GM12878 (cell line): ENCODE measurements at regions not wholly inside any gene's neighbourhood (a gene's known extent, or its start where the extent isn't known, plus 50 kb on each side); places are given as distances from the start of the nearest gene placed in this dataset.

Experiments used
- GATAD2B ChIP-seq: fragments of 450-650 bp; conservative IDR thresholded peaks from 2 replicates; pipeline ENCODE4 v1.6.1; 2017; ENCODE audit warnings: low read depth, mild to moderate bottlenecking, moderate library complexity
- HDAC2 ChIP-seq: fragments of 200-600 bp; sonication (generic); IDR thresholded peaks from 2 replicates; pipeline ENCODE4 v1.6.1; 2017
- IKZF1 ChIP-seq: fragments of 450-650 bp; conservative IDR thresholded peaks from 2 replicates; pipeline ENCODE4 v1.6.1; 2017; ENCODE audit warnings: antibody characterized with exemption, mild to moderate bottlenecking
- KAT2A ChIP-seq: conservative IDR thresholded peaks from 2 replicates; pipeline ENCODE4 v1.6.1; 2011; ENCODE audit warnings: low read depth, low read length; ENCODE audit not compliant: control insufficient read depth
- NR2C2 ChIP-seq: IDR thresholded peaks from 2 replicates; pipeline ENCODE4 v1.6.1; 2011; ENCODE audit warnings: borderline replicate concordance, low read depth; ENCODE audit not compliant: control insufficient read depth, insufficient read length
- NRF1 ChIP-seq: conservative IDR thresholded peaks from 2 replicates; pipeline ENCODE4 v1.6.1; 2011; ENCODE audit warnings: mild to moderate bottlenecking, low read depth, low read length, improper control_type of control experiment
- PAX8 ChIP-seq: fragments of 450-650 bp; IDR thresholded peaks from 2 replicates; pipeline ENCODE4 v1.6.1; 2017; ENCODE audit warnings: mild to moderate bottlenecking, moderate library complexity
- PBX3 ChIP-seq: IDR thresholded peaks from 2 replicates; pipeline ENCODE4 v1.6.1; 2011; ENCODE audit warnings: mild to moderate bottlenecking, low read depth, low read length, moderate library complexity; ENCODE audit not compliant: insufficient replicate concordance
- STAT1 ChIP-seq: fragments of 450-650 bp; conservative IDR thresholded peaks from 2 replicates; pipeline ENCODE4 v1.6.1; 2014; ENCODE audit warnings: antibody characterized with exemption, mild to moderate bottlenecking
- ZNF207 ChIP-seq: fragments of 450-650 bp; IDR thresholded peaks from 2 replicates; pipeline ENCODE4 v1.6.1; 2014; ENCODE audit warnings: antibody characterized with exemption, mild to moderate bottlenecking, borderline replicate concordance
- ZNF217 ChIP-seq: fragments of 450-650 bp; IDR thresholded peaks from 2 replicates; pipeline ENCODE4 v1.6.1; 2017; ENCODE audit warnings: antibody characterized with exemption, mild to moderate bottlenecking
- ZNF384 ChIP-seq: IDR thresholded peaks from 2 replicates; pipeline ENCODE4 v1.6.1; 2012; ENCODE audit warnings: low read depth, mild to moderate bottlenecking, low read length, improper control_type of control experiment, borderline replicate concordance
- TF ChIP-seq, protein P1 (sequence below): IDR thresholded peaks from 2 replicates; pipeline ENCODE4 v1.6.1; 2012; ENCODE audit warnings: improper control_type of control experiment, low read depth, low read length; ENCODE audit not compliant: insufficient replicate concordance
- TF ChIP-seq, protein P2 (sequence below): fragments of 450-650 bp; formaldehyde crosslinking; IDR thresholded peaks from 2 replicates; pipeline ENCODE4 v1.4.0; 2022; ENCODE audit warnings: mild to moderate bottlenecking, moderate library complexity
- TF ChIP-seq, protein P3 (sequence below): fragments of 450-650 bp; IDR thresholded peaks from 2 replicates; pipeline ENCODE4 v1.6.1; 2017; ENCODE audit warnings: mild to moderate bottlenecking, low read depth, inconsistent platforms; ENCODE audit not compliant: poor library complexity, severe bottlenecking

GRCh38 chr20:39479196-39479810 lies 517.2 kb downstream of the DHX35 start (continued):
- TF ChIP-seq, protein P1, sequence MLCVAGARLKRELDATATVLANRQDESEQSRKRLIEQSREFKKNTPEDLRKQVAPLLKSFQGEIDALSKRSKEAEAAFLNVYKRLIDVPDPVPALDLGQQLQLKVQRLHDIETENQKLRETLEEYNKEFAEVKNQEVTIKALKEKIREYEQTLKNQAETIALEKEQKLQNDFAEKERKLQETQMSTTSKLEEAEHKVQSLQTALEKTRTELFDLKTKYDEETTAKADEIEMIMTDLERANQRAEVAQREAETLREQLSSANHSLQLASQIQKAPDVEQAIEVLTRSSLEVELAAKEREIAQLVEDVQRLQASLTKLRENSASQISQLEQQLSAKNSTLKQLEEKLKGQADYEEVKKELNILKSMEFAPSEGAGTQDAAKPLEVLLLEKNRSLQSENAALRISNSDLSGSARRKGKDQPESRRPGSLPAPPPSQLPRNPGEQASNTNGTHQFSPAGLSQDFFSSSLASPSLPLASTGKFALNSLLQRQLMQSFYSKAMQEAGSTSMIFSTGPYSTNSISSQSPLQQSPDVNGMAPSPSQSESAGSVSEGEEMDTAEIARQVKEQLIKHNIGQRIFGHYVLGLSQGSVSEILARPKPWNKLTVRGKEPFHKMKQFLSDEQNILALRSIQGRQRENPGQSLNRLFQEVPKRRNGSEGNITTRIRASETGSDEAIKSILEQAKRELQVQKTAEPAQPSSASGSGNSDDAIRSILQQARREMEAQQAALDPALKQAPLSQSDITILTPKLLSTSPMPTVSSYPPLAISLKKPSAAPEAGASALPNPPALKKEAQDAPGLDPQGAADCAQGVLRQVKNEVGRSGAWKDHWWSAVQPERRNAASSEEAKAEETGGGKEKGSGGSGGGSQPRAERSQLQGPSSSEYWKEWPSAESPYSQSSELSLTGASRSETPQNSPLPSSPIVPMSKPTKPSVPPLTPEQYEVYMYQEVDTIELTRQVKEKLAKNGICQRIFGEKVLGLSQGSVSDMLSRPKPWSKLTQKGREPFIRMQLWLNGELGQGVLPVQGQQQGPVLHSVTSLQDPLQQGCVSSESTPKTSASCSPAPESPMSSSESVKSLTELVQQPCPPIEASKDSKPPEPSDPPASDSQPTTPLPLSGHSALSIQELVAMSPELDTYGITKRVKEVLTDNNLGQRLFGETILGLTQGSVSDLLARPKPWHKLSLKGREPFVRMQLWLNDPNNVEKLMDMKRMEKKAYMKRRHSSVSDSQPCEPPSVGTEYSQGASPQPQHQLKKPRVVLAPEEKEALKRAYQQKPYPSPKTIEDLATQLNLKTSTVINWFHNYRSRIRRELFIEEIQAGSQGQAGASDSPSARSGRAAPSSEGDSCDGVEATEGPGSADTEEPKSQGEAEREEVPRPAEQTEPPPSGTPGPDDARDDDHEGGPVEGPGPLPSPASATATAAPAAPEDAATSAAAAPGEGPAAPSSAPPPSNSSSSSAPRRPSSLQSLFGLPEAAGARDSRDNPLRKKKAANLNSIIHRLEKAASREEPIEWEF, result no peak
- TF ChIP-seq ZNF207 (no peak), IKZF1 (no peak), KAT2A (no peak), NRF1 (no peak), GATAD2B (no peak), ZNF384 (no peak), PAX8 (no peak), HDAC2 (no peak), ZNF217 (no peak), PBX3 (no peak), STAT1 (no peak), NR2C2 (no peak)
- TF ChIP-seq, protein P2, sequence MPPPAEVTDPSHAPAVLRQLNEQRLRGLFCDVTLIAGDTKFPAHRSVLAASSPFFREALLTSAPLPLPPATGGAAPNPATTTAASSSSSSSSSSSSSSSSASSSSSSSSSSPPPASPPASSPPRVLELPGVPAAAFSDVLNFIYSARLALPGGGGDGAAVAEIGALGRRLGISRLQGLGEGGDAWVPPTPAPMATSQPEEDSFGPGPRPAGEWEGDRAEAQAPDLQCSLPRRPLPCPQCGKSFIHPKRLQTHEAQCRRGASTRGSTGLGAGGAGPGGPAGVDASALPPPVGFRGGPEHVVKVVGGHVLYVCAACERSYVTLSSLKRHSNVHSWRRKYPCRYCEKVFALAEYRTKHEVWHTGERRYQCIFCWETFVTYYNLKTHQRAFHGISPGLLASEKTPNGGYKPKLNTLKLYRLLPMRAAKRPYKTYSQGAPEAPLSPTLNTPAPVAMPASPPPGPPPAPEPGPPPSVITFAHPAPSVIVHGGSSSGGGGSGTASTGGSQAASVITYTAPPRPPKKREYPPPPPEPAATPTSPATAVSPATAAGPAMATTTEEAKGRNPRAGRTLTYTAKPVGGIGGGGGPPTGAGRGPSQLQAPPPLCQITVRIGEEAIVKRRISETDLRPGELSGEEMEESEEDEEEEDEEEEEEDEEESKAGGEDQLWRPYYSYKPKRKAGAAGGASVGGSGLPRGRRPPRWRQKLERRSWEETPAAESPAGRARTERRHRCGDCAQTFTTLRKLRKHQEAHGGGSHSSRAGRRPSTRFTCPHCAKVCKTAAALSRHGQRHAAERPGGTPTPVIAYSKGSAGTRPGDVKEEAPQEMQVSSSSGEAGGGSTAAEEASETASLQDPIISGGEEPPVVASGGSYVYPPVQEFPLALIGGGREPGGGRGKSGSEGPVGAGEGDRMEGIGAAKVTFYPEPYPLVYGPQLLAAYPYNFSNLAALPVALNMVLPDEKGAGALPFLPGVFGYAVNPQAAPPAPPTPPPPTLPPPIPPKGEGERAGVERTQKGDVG (CRISPR knock-in tag), result no peak
- TF ChIP-seq, protein P3, sequence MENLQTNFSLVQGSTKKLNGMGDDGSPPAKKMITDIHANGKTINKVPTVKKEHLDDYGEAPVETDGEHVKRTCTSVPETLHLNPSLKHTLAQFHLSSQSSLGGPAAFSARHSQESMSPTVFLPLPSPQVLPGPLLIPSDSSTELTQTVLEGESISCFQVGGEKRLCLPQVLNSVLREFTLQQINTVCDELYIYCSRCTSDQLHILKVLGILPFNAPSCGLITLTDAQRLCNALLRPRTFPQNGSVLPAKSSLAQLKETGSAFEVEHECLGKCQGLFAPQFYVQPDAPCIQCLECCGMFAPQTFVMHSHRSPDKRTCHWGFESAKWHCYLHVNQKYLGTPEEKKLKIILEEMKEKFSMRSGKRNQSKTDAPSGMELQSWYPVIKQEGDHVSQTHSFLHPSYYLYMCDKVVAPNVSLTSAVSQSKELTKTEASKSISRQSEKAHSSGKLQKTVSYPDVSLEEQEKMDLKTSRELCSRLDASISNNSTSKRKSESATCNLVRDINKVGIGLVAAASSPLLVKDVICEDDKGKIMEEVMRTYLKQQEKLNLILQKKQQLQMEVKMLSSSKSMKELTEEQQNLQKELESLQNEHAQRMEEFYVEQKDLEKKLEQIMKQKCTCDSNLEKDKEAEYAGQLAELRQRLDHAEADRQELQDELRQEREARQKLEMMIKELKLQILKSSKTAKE, result no peak
